ENCODE measurements at regions not wholly inside any gene's neighbourhood (a gene's known extent, or its start where the extent isn't known, plus 50 kb on each side); places are given as distances from the start of the nearest gene placed in this dataset.

DNA sequence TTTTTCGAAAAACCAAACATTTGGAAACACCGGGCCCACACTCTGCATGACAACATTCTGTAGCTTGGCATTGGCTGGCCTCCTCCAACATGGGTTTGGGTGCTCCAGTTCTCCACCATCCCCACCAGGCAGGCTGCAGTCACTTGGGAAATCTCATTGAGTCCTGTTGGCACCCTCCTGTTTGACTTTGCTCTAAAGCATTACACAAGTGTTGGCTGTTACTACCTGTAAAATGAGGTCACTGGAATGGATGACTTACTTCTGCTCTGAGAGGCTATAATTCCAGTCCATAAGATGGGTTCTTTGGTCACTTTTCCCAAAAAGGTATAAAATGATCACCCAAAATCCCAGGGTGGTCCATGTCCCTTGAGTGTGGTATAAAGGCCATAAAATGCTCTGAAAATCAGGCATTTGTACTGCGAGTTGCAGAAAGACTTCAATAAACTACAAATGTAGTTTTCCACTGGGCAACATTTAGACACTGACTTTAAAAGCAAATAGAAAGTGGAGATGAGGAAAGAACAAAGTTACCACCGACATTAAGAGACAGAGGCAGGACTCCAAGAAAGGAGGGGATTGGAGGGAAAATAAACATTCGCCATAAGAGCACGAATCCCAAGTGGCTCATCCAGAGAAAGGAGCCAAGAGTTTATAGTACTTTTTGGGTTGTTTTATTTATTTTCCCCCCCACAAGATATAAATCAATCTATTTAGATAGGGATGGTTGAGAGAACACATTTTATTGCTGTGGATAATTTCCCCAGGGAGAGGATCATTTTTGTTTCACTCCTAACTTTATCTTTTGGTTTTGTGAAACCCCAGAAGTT is 295.1 kb downstream of the TLE1 start:
- Histone ChIP-seq H2BK5ac (ENCODE audit: low read depth, low read length, poor library complexity, severe bottlenecking) (no peak overlapping the region), H2AFZ (ENCODE audit: low read depth, low read length) (no peak overlapping the region), H4K8ac (ENCODE audit: low read length) (peak overlapping the region; percentile 3), H3K18ac (ENCODE audit: low read depth in 1 of 2, low read length in 2 of 2) (peak overlapping the region; percentile 7 to 97), H3K4me3 (ENCODE audit: insufficient read depth in 1 of 2, low read depth in 1 of 2, low read length in 2 of 2) (no peak overlapping the region), H2BK15ac (ENCODE audit: low read depth, poor library complexity, severe bottlenecking) (no peak overlapping the region), H3K4ac (ENCODE audit: low read depth in 1 of 2, low read length in 2 of 2) (peak overlapping the region in 1 of 2 experiments; percentile 79), H3K36me3 (ENCODE audit: control insufficient read depth in 1 of 2, insufficient read depth in 2 of 2, low read depth in 1 of 2, low read length in 2 of 2) (no peaks in the 10 kb centered on the region), H3K9ac (ENCODE audit: low read length) (no peak overlapping the region), H3K4me1 (ENCODE audit: control insufficient read depth, insufficient read depth, low read depth, low read length) (peaks cover 2% of the 10 kb centered on the region), H3K4me2 (ENCODE audit: low read length, poor library complexity, severe bottlenecking) (no peak overlapping the region), H3K27ac (ENCODE audit: low read length, poor library complexity, severe bottlenecking) (no peak overlapping the region), H2BK12ac (ENCODE audit: low read length in 2 of 2) (peak overlapping the region; percentile 34 to 98), H3K23ac (ENCODE audit: low read length in 2 of 2) (no peak overlapping the region), H3K27me3 (ENCODE audit: control insufficient read depth in 1 of 2, insufficient read depth in 1 of 2, low read length in 2 of 2) (no peaks in the 10 kb centered on the region), H3K9me3 (ENCODE audit: control insufficient read depth, low read length) (no peaks in the 10 kb centered on the region), H2AK5ac (ENCODE audit: low read length, severe bottlenecking) (no peak overlapping the region), H4K91ac (ENCODE audit: low read length) (no peak overlapping the region), H3K79me1 (replicated peaks; ENCODE audit: low read length, poor library complexity, severe bottlenecking) (no peaks in the 10 kb centered on the region), H3K14ac (ENCODE audit: low read length in 2 of 2) (peak overlapping the region in 1 of 2 experiments; percentile 90), H2BK120ac (ENCODE audit: low read depth, low read length) (no peak overlapping the region)
- WGBS, result 47% methylated on average over 3 of the region's 6 CpGs
- peak; percentile 62 for DNase-seq

DNA sequence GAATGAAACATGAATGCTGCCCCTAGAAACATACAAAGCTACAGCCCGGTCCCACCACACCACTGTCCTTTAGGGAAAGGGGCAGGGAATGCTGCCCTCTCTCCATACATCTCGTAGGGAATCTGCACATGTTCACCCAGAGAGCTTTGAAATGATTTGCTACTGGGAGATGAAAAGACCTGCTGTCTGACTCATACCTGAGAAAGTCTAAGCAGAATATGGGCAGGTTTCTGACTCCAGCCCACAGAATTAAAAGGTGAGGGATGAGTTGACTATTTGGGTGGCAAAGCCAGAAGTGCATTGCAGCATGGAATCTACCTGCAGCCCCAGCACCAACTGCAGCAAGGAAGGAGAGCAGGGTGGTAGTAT is 297.9 kb downstream of the TLE1 start:
- H3K14ac ChIP-seq (ENCODE audit: low read length in 2 of 2), result no peak overlapping the region
- H3K27ac ChIP-seq (ENCODE audit: low read length, poor library complexity, severe bottlenecking), result no peak overlapping the region
- no peak overlapping the region for H3K4me3 ChIP-seq (ENCODE audit: insufficient read depth in 1 of 2, low read depth in 1 of 2, low read length in 2 of 2)
- H2AK5ac ChIP-seq (ENCODE audit: low read length, severe bottlenecking), result peak overlapping the region; percentile 74
- no peak overlapping the region for H3K23ac ChIP-seq (ENCODE audit: low read length in 2 of 2)
- H2BK120ac ChIP-seq (ENCODE audit: low read depth, low read length), result no peak overlapping the region
- no peak overlapping the region for H3K18ac ChIP-seq (ENCODE audit: low read depth in 1 of 2, low read length in 2 of 2)
- H3K36me3 ChIP-seq (ENCODE audit: control insufficient read depth in 1 of 2, insufficient read depth in 2 of 2, low read depth in 1 of 2, low read length in 2 of 2), result no peaks in the 10 kb centered on the region
- H2BK12ac ChIP-seq (ENCODE audit: low read length in 2 of 2), result peak overlapping the region in 1 of 2 experiments; percentile 24
- 95% methylated on average over 2 of the region's 2 CpGs for WGBS
- no peak overlapping the region for H3K4me2 ChIP-seq (ENCODE audit: low read length, poor library complexity, severe bottlenecking)
- H2AFZ ChIP-seq (ENCODE audit: low read depth, low read length), result no peak overlapping the region
- H2BK15ac ChIP-seq (ENCODE audit: low read depth, poor library complexity, severe bottlenecking), result no peak overlapping the region
- no peak overlapping the region for H4K8ac ChIP-seq (ENCODE audit: low read length)
- H2BK5ac ChIP-seq (ENCODE audit: low read depth, low read length, poor library complexity, severe bottlenecking), result no peak overlapping the region
- H3K4ac ChIP-seq (ENCODE audit: low read depth in 1 of 2, low read length in 2 of 2), result no peak overlapping the region
- H3K9ac ChIP-seq (ENCODE audit: low read length), result no peak overlapping the region
- H3K4me1 ChIP-seq (ENCODE audit: control insufficient read depth, insufficient read depth, low read depth, low read length), result peaks cover 2% of the 10 kb centered on the region
- no peaks in the 10 kb centered on the region for H3K9me3 ChIP-seq (ENCODE audit: control insufficient read depth, low read length)
- H4K91ac ChIP-seq (ENCODE audit: low read length), result no peak overlapping the region
- no peaks in the 10 kb centered on the region for H3K27me3 ChIP-seq (ENCODE audit: control insufficient read depth in 1 of 2, insufficient read depth in 1 of 2, low read length in 2 of 2)
- no peak for DNase-seq
- no peaks in the 10 kb centered on the region for H3K79me1 ChIP-seq (replicated peaks; ENCODE audit: low read length, poor library complexity, severe bottlenecking)

DNA sequence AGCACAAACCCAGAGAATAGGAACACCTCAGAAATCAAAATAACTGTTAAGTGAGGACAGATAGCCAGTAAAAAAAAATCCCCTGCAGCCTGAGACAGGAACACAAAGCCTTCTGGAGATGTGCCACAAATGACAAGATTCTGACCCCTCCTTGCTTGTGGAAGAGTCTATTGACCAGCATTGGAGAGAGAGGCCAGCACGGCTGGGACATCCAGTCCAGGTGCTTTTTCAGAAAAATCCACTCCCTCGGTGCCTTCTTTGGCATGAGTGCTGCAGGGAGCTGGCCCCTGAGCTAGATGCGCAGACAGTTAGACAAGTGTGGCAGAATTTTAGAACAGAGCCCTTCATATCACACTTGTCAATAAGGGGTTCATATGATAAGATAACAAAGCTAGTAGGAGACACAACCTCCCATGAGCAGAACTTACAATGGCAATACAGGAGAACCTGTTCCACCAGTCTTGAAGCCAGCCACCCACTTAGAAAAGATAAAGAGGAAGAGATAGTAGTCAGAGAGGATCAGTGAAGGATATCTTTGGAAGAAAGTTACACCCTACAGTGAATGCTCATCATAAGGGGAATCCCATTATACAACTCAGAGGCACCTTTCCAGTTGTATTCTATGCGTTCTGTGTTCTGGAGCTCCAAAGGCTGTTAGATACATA is 298.4 kb downstream of the TLE1 start:
- no peak overlapping the region for H3K14ac ChIP-seq (ENCODE audit: low read length in 2 of 2)
- H3K27me3 ChIP-seq (ENCODE audit: control insufficient read depth in 1 of 2, insufficient read depth in 1 of 2, low read length in 2 of 2), result no peaks in the 10 kb centered on the region
- H4K91ac ChIP-seq (ENCODE audit: low read length), result no peak overlapping the region
- DNase-seq, result no peak
- no peak overlapping the region for H2BK5ac ChIP-seq (ENCODE audit: low read depth, low read length, poor library complexity, severe bottlenecking)
- H3K27ac ChIP-seq (ENCODE audit: low read length, poor library complexity, severe bottlenecking), result no peak overlapping the region
- no peak overlapping the region for H3K23ac ChIP-seq (ENCODE audit: low read length in 2 of 2)
- peak overlapping the region; percentile 40 to 100 for H2BK12ac ChIP-seq (ENCODE audit: low read length in 2 of 2)
- 89% methylated on average over 3 of the region's 4 CpGs for WGBS
- no peak overlapping the region for H3K4me2 ChIP-seq (ENCODE audit: low read length, poor library complexity, severe bottlenecking)
- no peaks in the 10 kb centered on the region for H3K36me3 ChIP-seq (ENCODE audit: control insufficient read depth in 1 of 2, insufficient read depth in 2 of 2, low read depth in 1 of 2, low read length in 2 of 2)
- no peak overlapping the region for H2AFZ ChIP-seq (ENCODE audit: low read depth, low read length)
- no peak overlapping the region for H2BK120ac ChIP-seq (ENCODE audit: low read depth, low read length)
- no peaks in the 10 kb centered on the region for H3K79me1 ChIP-seq (replicated peaks; ENCODE audit: low read length, poor library complexity, severe bottlenecking)
- peak overlapping the region in 1 of 2 experiments; percentile 39 for H3K4ac ChIP-seq (ENCODE audit: low read depth in 1 of 2, low read length in 2 of 2)
- no peak overlapping the region for H2BK15ac ChIP-seq (ENCODE audit: low read depth, poor library complexity, severe bottlenecking)
- H2AK5ac ChIP-seq (ENCODE audit: low read length, severe bottlenecking), result peak overlapping the region; percentile 74
- peak overlapping the region in 1 of 2 experiments; percentile 2 for H3K18ac ChIP-seq (ENCODE audit: low read depth in 1 of 2, low read length in 2 of 2)
- H3K9me3 ChIP-seq (ENCODE audit: control insufficient read depth, low read length), result no peaks in the 10 kb centered on the region
- H3K9ac ChIP-seq (ENCODE audit: low read length), result no peak overlapping the region
- no peak overlapping the region for H3K4me3 ChIP-seq (ENCODE audit: insufficient read depth in 1 of 2, low read depth in 1 of 2, low read length in 2 of 2)
- peaks cover 2% of the 10 kb centered on the region for H3K4me1 ChIP-seq (ENCODE audit: control insufficient read depth, insufficient read depth, low read depth, low read length)
- no peak overlapping the region for H4K8ac ChIP-seq (ENCODE audit: low read length)

DNA sequence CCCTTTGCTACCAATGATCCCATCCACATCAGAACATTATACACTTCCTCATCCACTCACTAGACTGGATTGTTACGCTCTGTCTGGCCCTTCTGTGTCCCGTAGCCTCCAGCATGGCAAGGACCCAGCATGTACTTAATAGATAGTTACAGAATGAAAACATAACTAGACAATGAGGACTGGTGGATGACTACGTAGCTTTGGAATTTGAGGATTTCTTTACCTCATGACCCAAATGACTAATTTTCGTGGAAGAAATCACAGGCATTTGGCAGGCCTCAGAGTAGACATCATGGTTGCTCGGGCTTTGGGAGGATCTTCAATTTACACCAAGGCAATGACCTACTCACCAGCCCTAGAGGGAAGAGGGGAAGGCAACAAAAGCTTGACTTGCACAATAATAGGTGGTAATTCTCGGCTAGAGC is 299.8 kb downstream of the TLE1 start:
- peak overlapping the region; percentile 55 for H4K8ac ChIP-seq (ENCODE audit: low read length)
- DNase-seq, result peak; percentile 94
- H3K9me3 ChIP-seq (ENCODE audit: control insufficient read depth, low read length), result no peaks in the 10 kb centered on the region
- peak overlapping the region; percentile 87 for H2BK5ac ChIP-seq (ENCODE audit: low read depth, low read length, poor library complexity, severe bottlenecking)
- H3K4ac ChIP-seq (ENCODE audit: low read depth in 1 of 2, low read length in 2 of 2), result no peak overlapping the region
- WGBS, result 0% methylated on average over 1 of the region's 6 CpGs
- H3K27me3 ChIP-seq (ENCODE audit: control insufficient read depth in 1 of 2, insufficient read depth in 1 of 2, low read length in 2 of 2), result no peaks in the 10 kb centered on the region
- H3K36me3 ChIP-seq (ENCODE audit: control insufficient read depth in 1 of 2, insufficient read depth in 2 of 2, low read depth in 1 of 2, low read length in 2 of 2), result no peaks in the 10 kb centered on the region
- no peak overlapping the region for H4K91ac ChIP-seq (ENCODE audit: low read length)
- H3K14ac ChIP-seq (ENCODE audit: low read length in 2 of 2), result no peak overlapping the region
- peaks cover 2% of the 10 kb centered on the region for H3K4me1 ChIP-seq (ENCODE audit: control insufficient read depth, insufficient read depth, low read depth, low read length)
- H3K18ac ChIP-seq (ENCODE audit: low read depth in 1 of 2, low read length in 2 of 2), result peak overlapping the region; percentile 51 to 77
- no peak overlapping the region for H2AFZ ChIP-seq (ENCODE audit: low read depth, low read length)
- H3K27ac ChIP-seq (ENCODE audit: low read length, poor library complexity, severe bottlenecking), result peak overlapping the region; percentile 90
- H2BK12ac ChIP-seq (ENCODE audit: low read length in 2 of 2), result peak overlapping the region; percentile 42 to 92
- H3K4me3 ChIP-seq (ENCODE audit: insufficient read depth in 1 of 2, low read depth in 1 of 2, low read length in 2 of 2), result no peak overlapping the region
- peak overlapping the region; percentile 20 for H2AK5ac ChIP-seq (ENCODE audit: low read length, severe bottlenecking)
- H3K79me1 ChIP-seq (replicated peaks; ENCODE audit: low read length, poor library complexity, severe bottlenecking), result no peaks in the 10 kb centered on the region
- peak overlapping the region; percentile 91 for H2BK15ac ChIP-seq (ENCODE audit: low read depth, poor library complexity, severe bottlenecking)
- no peak overlapping the region for H3K23ac ChIP-seq (ENCODE audit: low read length in 2 of 2)
- no peak overlapping the region for H2BK120ac ChIP-seq (ENCODE audit: low read depth, low read length)
- no peak overlapping the region for H3K9ac ChIP-seq (ENCODE audit: low read length)
- no peak overlapping the region for H3K4me2 ChIP-seq (ENCODE audit: low read length, poor library complexity, severe bottlenecking)

Measured in mesenchymal stem cell (in vitro differentiated cells and primary cell).